Fibroblast of lung (primary cell): ENCODE measurements at regions not wholly inside any gene's neighbourhood (a gene's known extent, or its start where the extent isn't known, plus 50 kb on each side); places are given as distances from the start of the nearest gene placed in this dataset.

Experiments used
- CTCF ChIP-seq, 2 donors: IDR thresholded peaks in 1 of 2; conservative IDR thresholded peaks in 1 of 2; 1 replicate in 1 of 2; 2 replicates in 1 of 2; pipeline ENCODE4 v1.5.1; 2011 to 2012; ENCODE audit warnings: low read length in 2 of 2, control low read depth in 1 of 2, inconsistent platforms in 1 of 2, low read depth in 1 of 2, mild to moderate bottlenecking in 1 of 2
- EZH2 ChIP-seq: IDR thresholded peaks from 2 replicates; pipeline ENCODE4 v1.5.1; 2012; ENCODE audit warnings: low read length, control low read depth, mild to moderate bottlenecking; ENCODE audit errors: missing control alignments

DNA sequence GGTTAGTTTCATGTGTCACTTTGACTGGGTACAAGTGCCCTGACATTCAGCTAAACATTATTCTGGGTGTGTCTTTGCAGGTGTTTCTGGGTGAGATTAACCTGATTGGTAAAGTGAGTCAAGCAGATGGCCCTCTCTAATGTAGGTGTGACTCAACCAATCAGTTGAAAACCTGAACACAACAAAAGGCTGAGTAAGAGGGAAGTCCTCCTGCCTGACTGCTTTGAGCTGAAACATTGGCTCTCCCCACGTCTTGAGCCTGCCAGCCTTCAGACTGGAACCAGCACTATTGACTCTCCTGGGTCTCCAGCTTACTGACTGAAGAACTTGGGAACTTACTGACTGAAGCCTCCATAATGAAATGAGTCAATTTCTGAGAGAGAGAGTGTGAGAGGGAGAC lies 70.0 kb upstream of the C21orf91 start:
- TF ChIP-seq CTCF (conservative IDR thresholded peaks at IDR 0.05 in 1 of 2, IDR thresholded peaks at IDR 0.05 in 1 of 2; ENCODE audit: low read depth in 1 of 2, low read length in 2 of 2), result no peak
- no peak for TF ChIP-seq EZH2
